ENCODE measurements at regions not wholly inside any gene's neighbourhood (a gene's known extent, or its start where the extent isn't known, plus 50 kb on each side); places are given as distances from the start of the nearest gene placed in this dataset.
"Not testable (repeated sequence)": the region's sequence is repeated elsewhere in the genome, so short reads cannot be mapped to it uniquely, and the experiment has no call there.

DNA sequence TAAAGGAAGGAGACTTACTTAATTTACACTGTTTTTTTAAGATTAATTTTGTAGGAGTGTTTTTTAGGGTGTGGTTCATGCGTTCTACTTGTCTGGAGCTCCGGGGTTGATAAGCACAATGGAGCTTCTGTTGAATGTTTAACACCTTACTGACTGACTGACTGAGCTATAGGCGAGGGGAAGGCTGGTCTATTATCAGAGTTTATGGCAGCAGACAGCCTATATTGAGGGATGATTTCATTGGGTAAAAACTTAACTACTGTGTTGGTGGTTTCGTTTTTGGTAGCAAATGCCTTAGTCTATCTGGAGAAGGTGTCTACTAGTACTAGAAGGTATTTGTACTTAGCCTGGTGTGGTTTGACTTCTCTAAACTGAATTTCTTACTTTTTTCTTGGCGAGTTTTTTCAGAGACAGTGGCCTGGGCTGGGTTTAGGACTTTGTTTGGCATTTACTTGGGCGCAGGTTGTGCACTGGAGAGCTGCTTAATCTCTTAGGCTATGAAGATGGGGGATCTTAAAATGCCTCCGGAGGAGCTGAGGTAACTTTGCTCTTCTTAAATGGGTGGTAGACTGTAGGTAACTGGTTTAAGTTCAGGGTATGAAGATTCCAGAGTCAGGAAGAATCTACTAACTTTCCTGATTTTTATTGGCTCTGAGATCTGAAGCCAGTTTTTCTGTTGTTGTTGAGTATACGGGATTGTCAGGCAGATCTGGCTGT, 130.2 kb downstream of the ART5 start:
- TF ChIP-seq ISL1 (CRISPR knock-in tag; IDR thresholded peaks at IDR 0.05); ARNTL (CRISPR knock-in tag; IDR thresholded peaks at IDR 0.05; ENCODE audit: borderline replicate concordance, low read depth); ZFP3 (CRISPR knock-in tag; IDR thresholded peaks at IDR 0.05): not testable (repeated sequence)
- TF ChIP-seq, protein P1, sequence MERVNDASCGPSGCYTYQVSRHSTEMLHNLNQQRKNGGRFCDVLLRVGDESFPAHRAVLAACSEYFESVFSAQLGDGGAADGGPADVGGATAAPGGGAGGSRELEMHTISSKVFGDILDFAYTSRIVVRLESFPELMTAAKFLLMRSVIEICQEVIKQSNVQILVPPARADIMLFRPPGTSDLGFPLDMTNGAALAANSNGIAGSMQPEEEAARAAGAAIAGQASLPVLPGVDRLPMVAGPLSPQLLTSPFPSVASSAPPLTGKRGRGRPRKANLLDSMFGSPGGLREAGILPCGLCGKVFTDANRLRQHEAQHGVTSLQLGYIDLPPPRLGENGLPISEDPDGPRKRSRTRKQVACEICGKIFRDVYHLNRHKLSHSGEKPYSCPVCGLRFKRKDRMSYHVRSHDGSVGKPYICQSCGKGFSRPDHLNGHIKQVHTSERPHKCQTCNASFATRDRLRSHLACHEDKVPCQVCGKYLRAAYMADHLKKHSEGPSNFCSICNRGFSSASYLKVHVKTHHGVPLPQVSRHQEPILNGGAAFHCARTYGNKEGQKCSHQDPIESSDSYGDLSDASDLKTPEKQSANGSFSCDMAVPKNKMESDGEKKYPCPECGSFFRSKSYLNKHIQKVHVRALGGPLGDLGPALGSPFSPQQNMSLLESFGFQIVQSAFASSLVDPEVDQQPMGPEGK (CRISPR knock-in tag; IDR thresholded peaks at IDR 0.05; ENCODE audit: borderline replicate concordance), result not testable (repeated sequence)
- TF ChIP-seq, protein P2, sequence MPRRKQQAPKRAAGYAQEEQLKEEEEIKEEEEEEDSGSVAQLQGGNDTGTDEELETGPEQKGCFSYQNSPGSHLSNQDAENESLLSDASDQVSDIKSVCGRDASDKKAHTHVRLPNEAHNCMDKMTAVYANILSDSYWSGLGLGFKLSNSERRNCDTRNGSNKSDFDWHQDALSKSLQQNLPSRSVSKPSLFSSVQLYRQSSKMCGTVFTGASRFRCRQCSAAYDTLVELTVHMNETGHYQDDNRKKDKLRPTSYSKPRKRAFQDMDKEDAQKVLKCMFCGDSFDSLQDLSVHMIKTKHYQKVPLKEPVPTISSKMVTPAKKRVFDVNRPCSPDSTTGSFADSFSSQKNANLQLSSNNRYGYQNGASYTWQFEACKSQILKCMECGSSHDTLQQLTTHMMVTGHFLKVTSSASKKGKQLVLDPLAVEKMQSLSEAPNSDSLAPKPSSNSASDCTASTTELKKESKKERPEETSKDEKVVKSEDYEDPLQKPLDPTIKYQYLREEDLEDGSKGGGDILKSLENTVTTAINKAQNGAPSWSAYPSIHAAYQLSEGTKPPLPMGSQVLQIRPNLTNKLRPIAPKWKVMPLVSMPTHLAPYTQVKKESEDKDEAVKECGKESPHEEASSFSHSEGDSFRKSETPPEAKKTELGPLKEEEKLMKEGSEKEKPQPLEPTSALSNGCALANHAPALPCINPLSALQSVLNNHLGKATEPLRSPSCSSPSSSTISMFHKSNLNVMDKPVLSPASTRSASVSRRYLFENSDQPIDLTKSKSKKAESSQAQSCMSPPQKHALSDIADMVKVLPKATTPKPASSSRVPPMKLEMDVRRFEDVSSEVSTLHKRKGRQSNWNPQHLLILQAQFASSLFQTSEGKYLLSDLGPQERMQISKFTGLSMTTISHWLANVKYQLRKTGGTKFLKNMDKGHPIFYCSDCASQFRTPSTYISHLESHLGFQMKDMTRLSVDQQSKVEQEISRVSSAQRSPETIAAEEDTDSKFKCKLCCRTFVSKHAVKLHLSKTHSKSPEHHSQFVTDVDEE (CRISPR knock-in tag; IDR thresholded peaks at IDR 0.05), result not testable (repeated sequence)
